ENCODE measurements at regions not wholly inside any gene's neighbourhood (a gene's known extent, or its start where the extent isn't known, plus 50 kb on each side); places are given as distances from the start of the nearest gene placed in this dataset.

- DNase-seq (ENCODE audit: low read depth): no peak
- H3K4me3 ChIP-seq (ENCODE audit: low read length): no peak overlapping the region
- no peak for TF ChIP-seq CTCF (conservative IDR thresholded peaks at IDR 0.05; ENCODE audit: low read depth, low read length)
These were observed 318.9 kb upstream of the ACVR2A start for GRCh38 chr2:147525819-147526489.

- DNase-seq (ENCODE audit: low read depth): no peak
- no peak for TF ChIP-seq CTCF (conservative IDR thresholded peaks at IDR 0.05; ENCODE audit: low read depth, low read length)
- no peak overlapping the region for H3K4me3 ChIP-seq (ENCODE audit: low read length)
These were observed 319.9 kb upstream of the ACVR2A start for GRCh38 chr2:147524912-147525311.

- H3K4me3 ChIP-seq (ENCODE audit: low read length): no peak overlapping the region
- TF ChIP-seq CTCF (conservative IDR thresholded peaks at IDR 0.05; ENCODE audit: low read depth, low read length): no peak
- no peak for DNase-seq (ENCODE audit: low read depth)
These were observed 321.4 kb upstream of the ACVR2A start for GRCh38 chr2:147523415-147523814.

GRCh38 chr2:147521936-147522335 is 322.9 kb upstream of the ACVR2A start:
- no peak for TF ChIP-seq CTCF (conservative IDR thresholded peaks at IDR 0.05; ENCODE audit: low read depth, low read length)
- H3K4me3 ChIP-seq (ENCODE audit: low read length): no peak overlapping the region
- no peak for DNase-seq (ENCODE audit: low read depth)

GRCh38 chr2:147520817-147521216 is 324.0 kb upstream of the ACVR2A start:
- no peak for TF ChIP-seq CTCF (conservative IDR thresholded peaks at IDR 0.05; ENCODE audit: low read depth, low read length)
- no peak for DNase-seq (ENCODE audit: low read depth)
- no peak overlapping the region for H3K4me3 ChIP-seq (ENCODE audit: low read length)

GRCh38 chr2:147519178-147519577 is 325.7 kb upstream of the ACVR2A start:
- TF ChIP-seq CTCF (conservative IDR thresholded peaks at IDR 0.05; ENCODE audit: low read depth, low read length): no peak
- H3K4me3 ChIP-seq (ENCODE audit: low read length): no peak overlapping the region
- no peak for DNase-seq (ENCODE audit: low read depth)

GRCh38 chr2:147515213-147515612 is 329.6 kb upstream of the ACVR2A start:
- no peak for DNase-seq (ENCODE audit: low read depth)
- TF ChIP-seq CTCF (conservative IDR thresholded peaks at IDR 0.05; ENCODE audit: low read depth, low read length): no peak
- no peak overlapping the region for H3K4me3 ChIP-seq (ENCODE audit: low read length)
